Stomach (tissue), 8 donors: ENCODE measurements at regions not wholly inside any gene's neighbourhood (a gene's known extent, or its start where the extent isn't known, plus 50 kb on each side); places are given as distances from the start of the nearest gene placed in this dataset.

Experiments
- DNase-seq, 2 donors: peaks; one replicate each; pipeline versions ENCODE4 v3.0.0 to v3.0.0-alpha.2; 2013 to 2019
- H3K27ac ChIP-seq, 5 donors: fragments of 200-600 bp in 4 of 5; sonication (generic) in 4 of 5; one replicate each; pipeline ENCODE4 v1.5.1; 2013 to 2019; ENCODE audit warnings: mild to moderate bottlenecking in 1 of 5, moderate library complexity in 1 of 5
- H3K27me3 ChIP-seq, 3 donors: fragments of 200-600 bp; sonication (generic); one replicate each; pipeline ENCODE4 v1.5.1; 2017 to 2019; ENCODE audit warnings: mixed run types in 1 of 3
- H3K36me3 ChIP-seq, 4 donors: fragments of 200-600 bp; sonication (generic); 1 replicate in 3 of 4; 2 replicates in 1 of 4; pipeline ENCODE4 v1.5.1; 2016 to 2019
- H3K4me1 ChIP-seq, 4 donors: fragments of 200-600 bp; sonication (generic); one replicate each; pipeline ENCODE4 v1.5.1; 2016 to 2019
- H3K4me3 ChIP-seq, 4 donors: fragments of 200-600 bp; sonication (generic) in 3 of 4; one replicate each; pipeline ENCODE4 v1.5.1; 2016 to 2019; ENCODE audit warnings: mild to moderate bottlenecking in 1 of 4
- H3K9me3 ChIP-seq, 4 donors: fragments of 200-600 bp; sonication (generic); one replicate each; pipeline ENCODE4 v1.5.1; 2016 to 2019
- CTCF ChIP-seq, 7 experiments: fragments of 450-650 bp in 4 of 7; fragments of 200-600 bp in 3 of 7; sonication (generic) in 3 of 7; IDR thresholded peaks; one replicate each; pipeline ENCODE4 v1.5.1; 2016 to 2019; ENCODE audit warnings: antibody characterized with exemption in 7 of 7, control low read depth in 2 of 7, mild to moderate bottlenecking in 1 of 7
- EP300 ChIP-seq: sonication (generic); formaldehyde crosslinking; IDR thresholded peaks from one replicate; pipeline ENCODE4 v1.6.1; 2017; ENCODE audit warnings: antibody characterized with exemption
- POLR2A ChIP-seq, 4 donors: fragments of 450-650 bp; IDR thresholded peaks; one replicate each; pipeline ENCODE4 v1.6.1; 2016; ENCODE audit warnings: antibody characterized with exemption in 4 of 4, control low read depth in 2 of 4, mild to moderate bottlenecking in 1 of 4, moderate library complexity in 1 of 4
- POLR2AphosphoS5 ChIP-seq, 3 donors: sonication (generic); formaldehyde crosslinking; IDR thresholded peaks; one replicate each; pipeline ENCODE4 v1.6.1; 2016; ENCODE audit warnings: antibody characterized with exemption in 3 of 3
- WGBS, 5 donors: extraction: QIAGEN DNeasy Blood & Tissue Kit in 3 of 5; methylation state at CpG; one replicate each; pipeline versions ENCODE4 v1.1.5 to v1.1.7; 2013 to 2018; 5-methylcytosine and 5-hydroxymethylcytosine counted together
- intact Hi-C: fragments of 100-400 bp; cut with DNase I; formaldehyde crosslinking; loops from one replicate; pipeline ENCODE4 v1.15.1; 2023; ENCODE audit warnings: low total_unique reads
- donor health status: healthy with polysubstance abuse.
- donor health status: Bipolar disorder and iron deficiency.
- donor health status: healthy.

GRCh38 chr15:25059698-25060471 is 105.1 kb downstream of the SNRPN start:
- no peaks in the 10 kb centered on the region for H3K27me3 ChIP-seq
- H3K4me3 ChIP-seq: no peak overlapping the region
- H3K9me3 ChIP-seq: peaks cover 99 to 100% (median 100%) of the 10 kb centered on the region in 4 donors
- peaks cover 96 to 100% (median 100%) of the 10 kb centered on the region in 4 donors for H3K36me3 ChIP-seq
- 90 to 93% (median 92%) methylated on average over 20 of the region's 20 CpGs for WGBS, 5 donors
- TF ChIP-seq CTCF (IDR thresholded peaks at IDR 0.05) (no peak), POLR2A (IDR thresholded peaks at IDR 0.05) (no peak), EP300 (no peak), POLR2AphosphoS5 (IDR thresholded peaks at IDR 0.05) (no peak)
- intact Hi-C loops: no loop called here
- no peaks in the 10 kb centered on the region for H3K4me1 ChIP-seq
- H3K27ac ChIP-seq: no peak overlapping the region
- no peak for DNase-seq

GRCh38 chr15:25060472-25060803 is 105.7 kb downstream of the SNRPN start:
- H3K27me3 ChIP-seq: no peaks in the 10 kb centered on the region
- WGBS, 5 donors: 83 to 94% (median 89%) methylated on average over 8 of the region's 8 CpGs
- DNase-seq: peak in 1 of 2 donors; percentile 23
- H3K9me3 ChIP-seq: peaks cover 99 to 100% (median 100%) of the 10 kb centered on the region in 4 donors
- peaks cover 96 to 100% (median 100%) of the 10 kb centered on the region in 4 donors for H3K36me3 ChIP-seq
- intact Hi-C loops: no loop called here
- H3K4me1 ChIP-seq: no peaks in the 10 kb centered on the region
- TF ChIP-seq POLR2AphosphoS5 (IDR thresholded peaks at IDR 0.05) (no peak), CTCF (IDR thresholded peaks at IDR 0.05) (no peak), EP300 (no peak), POLR2A (IDR thresholded peaks at IDR 0.05) (no peak)
- no peak overlapping the region for H3K27ac ChIP-seq
- no peak overlapping the region for H3K4me3 ChIP-seq

GRCh38 chr15:25060996-25061620 is 106.3 kb downstream of the SNRPN start:
- intact Hi-C loops: no loop called here
- H3K4me3 ChIP-seq: no peak overlapping the region
- TF ChIP-seq POLR2A (IDR thresholded peaks at IDR 0.05) (no peak), CTCF (IDR thresholded peaks at IDR 0.05) (no peak), POLR2AphosphoS5 (IDR thresholded peaks at IDR 0.05) (no peak), EP300 (no peak)
- no peak for DNase-seq
- WGBS, 5 donors: 82 to 89% (median 84%) methylated on average over 9 to 10 of the region's 10 CpGs
- H3K27ac ChIP-seq: no peak overlapping the region
- H3K9me3 ChIP-seq: peaks cover 99 to 100% (median 100%) of the 10 kb centered on the region in 4 donors
- H3K36me3 ChIP-seq: peaks cover 96 to 100% (median 100%) of the 10 kb centered on the region in 4 donors
- H3K4me1 ChIP-seq: no peaks in the 10 kb centered on the region
- H3K27me3 ChIP-seq: no peaks in the 10 kb centered on the region

GRCh38 chr15:25061808-25062550 is 107.2 kb downstream of the SNRPN start:
- peaks cover 99 to 100% (median 100%) of the 10 kb centered on the region in 4 donors for H3K9me3 ChIP-seq
- intact Hi-C loops: no loop called here
- no peak for DNase-seq
- no peak overlapping the region for H3K4me3 ChIP-seq
- no peaks in the 10 kb centered on the region for H3K4me1 ChIP-seq
- TF ChIP-seq EP300 (no peak), CTCF (IDR thresholded peaks at IDR 0.05) (no peak), POLR2AphosphoS5 (IDR thresholded peaks at IDR 0.05) (no peak), POLR2A (IDR thresholded peaks at IDR 0.05) (no peak)
- no peaks in the 10 kb centered on the region for H3K27me3 ChIP-seq
- WGBS, 5 donors: 89 to 94% (median 93%) methylated on average over 18 to 23 of the region's 23 CpGs
- H3K36me3 ChIP-seq: peaks cover 95 to 100% (median 100%) of the 10 kb centered on the region in 4 donors
- no peak overlapping the region for H3K27ac ChIP-seq
